Neural cell (in vitro differentiated cells): ENCODE measurements at regions not wholly inside any gene's neighbourhood (a gene's known extent, or its start where the extent isn't known, plus 50 kb on each side); places are given as distances from the start of the nearest gene placed in this dataset.

Source experiments
- H2AFZ ChIP-seq: fragments of 200-600, 300-800 bp; sonication (generic), shearing (Covaris generic); 2 replicates; pipeline ENCODE4 v1.6.0; 2014; ENCODE audit warnings: low read depth, mild to moderate bottlenecking, antibody characterized with exemption, low read length, moderate library complexity
- H3F3A ChIP-seq: fragments of 200-600 bp; shearing (Covaris generic); 2 replicates; pipeline ENCODE4 v1.6.1; 2016; ENCODE audit warnings: mild to moderate bottlenecking, moderate library complexity, mixed read lengths, antibody characterized with exemption, low read length; ENCODE audit not compliant: insufficient read depth, poor library complexity, severe bottlenecking
- H3K27ac ChIP-seq: fragments of 200-600, 300-800 bp; sonication (generic), shearing (Covaris generic); 2 replicates; pipeline ENCODE4 v1.5.1; 2014; ENCODE audit warnings: mild to moderate bottlenecking, low read length, moderate library complexity
- H3K27me3 ChIP-seq: fragments of 300-800, 200-600 bp; sonication (generic), shearing (Covaris generic); 2 replicates; pipeline ENCODE4 v1.6.0; 2014; ENCODE audit warnings: mild to moderate bottlenecking, low read depth, low read length, moderate library complexity; ENCODE audit not compliant: insufficient read depth
- H3K36me3 ChIP-seq: fragments of 300-800, 200-600 bp; sonication (generic), shearing (Covaris generic); 2 replicates; pipeline ENCODE4 v1.5.1; 2014; ENCODE audit warnings: mild to moderate bottlenecking, antibody characterized with exemption, low read length, moderate library complexity; ENCODE audit not compliant: insufficient read depth
- H3K4me2 ChIP-seq: fragments of 300-800, 200-600 bp; sonication (generic), shearing (Covaris generic); 2 replicates; pipeline ENCODE4 v1.6.0; 2014; ENCODE audit warnings: mild to moderate bottlenecking, low read length
- H3K4me3 ChIP-seq: fragments of 300-800, 200-600 bp; sonication (generic), shearing (Covaris generic); 2 replicates; pipeline ENCODE4 v1.5.1; 2014; ENCODE audit warnings: mild to moderate bottlenecking, low read length, moderate library complexity
- H3K79me2 ChIP-seq: fragments of 200-600 bp; shearing (Covaris generic); replicated peaks from 2 replicates; pipeline ENCODE4 v1.6.0; 2014; ENCODE audit warnings: mild to moderate bottlenecking, low read length, moderate library complexity; ENCODE audit not compliant: insufficient read depth
- H3K9ac ChIP-seq: fragments of 300-800, 200-600 bp; sonication (generic), shearing (Covaris generic); 2 replicates; pipeline ENCODE4 v1.6.1; 2016; ENCODE audit warnings: mild to moderate bottlenecking, low read length, mixed read lengths
- H3K9me2 ChIP-seq: fragments of 200-600 bp; shearing (Covaris generic); 2 replicates; pipeline ENCODE4 v1.6.1; 2016; ENCODE audit warnings: mild to moderate bottlenecking, low read length, mixed read lengths; ENCODE audit not compliant: insufficient read depth
- H3K9me3 ChIP-seq: fragments of 200-600, 300-800 bp; sonication (generic), shearing (Covaris generic); 2 replicates; pipeline ENCODE4 v1.6.1; 2016; ENCODE audit warnings: mild to moderate bottlenecking, mixed run types, low read length, moderate library complexity, mixed read lengths
- H4K20me1 ChIP-seq: fragments of 200-600 bp; shearing (Covaris generic); 2 replicates; pipeline ENCODE4 v1.6.1; 2016; ENCODE audit warnings: mild to moderate bottlenecking, mixed run types; ENCODE audit not compliant: insufficient read depth
- CTCF ChIP-seq: fragments of 450-650 bp; IDR thresholded peaks from 2 replicates; pipeline ENCODE4 v1.5.1; 2014; ENCODE audit warnings: antibody characterized with exemption, mild to moderate bottlenecking, moderate library complexity; ENCODE audit not compliant: poor library complexity, severe bottlenecking
- EP300 ChIP-seq: fragments of 450-650 bp; conservative IDR thresholded peaks from 2 replicates; pipeline ENCODE4 v1.6.1; 2014; ENCODE audit warnings: antibody characterized with exemption, mild to moderate bottlenecking, moderate library complexity; ENCODE audit not compliant: poor library complexity, severe bottlenecking
- EZH2 ChIP-seq: fragments of 200-600, 300-800 bp; shearing (Covaris generic), sonication (generic); IDR thresholded peaks from 2 replicates; pipeline ENCODE4 v1.6.1; 2014; ENCODE audit warnings: antibody characterized with exemption, low read length, borderline replicate concordance, mild to moderate bottlenecking; ENCODE audit not compliant: insufficient read depth, poor library complexity, severe bottlenecking
- MXI1 ChIP-seq: fragments of 450-650 bp; conservative IDR thresholded peaks from 2 replicates; pipeline ENCODE4 v1.6.1; 2014; ENCODE audit warnings: antibody characterized with exemption, mild to moderate bottlenecking; ENCODE audit not compliant: poor library complexity, severe bottlenecking
- POLR2AphosphoS5 ChIP-seq: IDR thresholded peaks from 2 replicates; pipeline ENCODE4 v1.6.1; 2012
- RAD21 ChIP-seq: fragments of 450-650 bp; conservative IDR thresholded peaks from 2 replicates; pipeline ENCODE4 v1.6.1; 2014; ENCODE audit warnings: antibody characterized with exemption, mild to moderate bottlenecking, moderate library complexity
- REST ChIP-seq: IDR thresholded peaks from 2 replicates; pipeline ENCODE4 v1.6.1; 2012; ENCODE audit warnings: borderline replicate concordance
- SMC3 ChIP-seq: fragments of 450-650 bp; conservative IDR thresholded peaks from 2 replicates; pipeline ENCODE4 v1.6.1; 2014; ENCODE audit warnings: antibody characterized with exemption, mild to moderate bottlenecking, moderate library complexity; ENCODE audit not compliant: poor library complexity
- TAF1 ChIP-seq: IDR thresholded peaks from 2 replicates; pipeline ENCODE4 v1.6.1; 2012; ENCODE audit warnings: low read depth

DNA sequence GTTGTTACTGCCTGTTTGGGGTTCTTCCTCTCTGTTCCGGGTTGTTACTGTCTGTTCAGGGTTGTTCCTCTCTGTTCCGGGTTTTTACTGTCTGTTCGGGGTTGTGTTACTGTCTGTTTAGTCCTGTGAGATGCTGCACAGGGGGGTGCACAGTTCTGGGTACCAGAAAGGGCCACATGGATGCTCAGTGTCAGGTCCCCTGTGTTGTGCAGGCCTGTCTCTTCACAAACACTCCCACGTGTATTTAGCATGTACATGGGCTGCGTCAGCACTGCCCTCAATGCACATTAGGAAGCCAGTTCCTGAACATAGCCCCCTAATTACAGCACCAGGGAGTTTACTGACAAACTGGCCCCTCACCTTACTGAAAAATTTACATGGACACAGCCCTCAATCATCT, 118.5 kb downstream of the DLL1 start:
- Histone ChIP-seq H4K20me1 (no peaks in the 10 kb centered on the region), H3K27ac (no peak overlapping the region), H3K9me3 (no peaks in the 10 kb centered on the region), H3F3A (no peaks in the 10 kb centered on the region), H3K9ac (no peak overlapping the region), H3K79me2 (no peaks in the 10 kb centered on the region), H2AFZ (no peak overlapping the region), H3K36me3 (no peaks in the 10 kb centered on the region), H3K9me2 (no peaks in the 10 kb centered on the region), H3K4me2 (no peak overlapping the region), H3K4me3 (no peak overlapping the region), H3K27me3 (no peaks in the 10 kb centered on the region)
- TF ChIP-seq EP300 (no peak), CTCF (no peak), RAD21 (no peak), EZH2 (no peak), MXI1 (no peak), REST (no peak), SMC3 (no peak), TAF1 (no peak), POLR2AphosphoS5 (no peak)

GRCh38 chr6:170167657-170168159, 123.2 kb downstream of the DLL1 start:
- Histone ChIP-seq H3K9ac (no peak overlapping the region), H3K36me3 (no peaks in the 10 kb centered on the region), H4K20me1 (no peaks in the 10 kb centered on the region), H3K4me3 (no peak overlapping the region), H3K9me2 (no peaks in the 10 kb centered on the region), H3K79me2 (no peaks in the 10 kb centered on the region), H3K27ac (no peak overlapping the region), H3K9me3 (no peaks in the 10 kb centered on the region), H3F3A (no peaks in the 10 kb centered on the region), H3K27me3 (no peaks in the 10 kb centered on the region), H2AFZ (no peak overlapping the region), H3K4me2 (no peak overlapping the region)
- TF ChIP-seq SMC3 (no peak), EP300 (no peak), POLR2AphosphoS5 (no peak), REST (no peak), MXI1 (no peak), TAF1 (no peak), CTCF (no peak), EZH2 (no peak), RAD21 (no peak)
